ENCODE measurements at regions not wholly inside any gene's neighbourhood (a gene's known extent, or its start where the extent isn't known, plus 50 kb on each side); places are given as distances from the start of the nearest gene placed in this dataset.

- DNase-seq (ENCODE audit: low spot score): no peak
- no peak overlapping the region for H3K9ac ChIP-seq (ENCODE audit: low read depth, low read length, poor library complexity)
Observed at GRCh38 chr1:192901500-192901899, 92.7 kb downstream of the RGS2 start.

GRCh38 chr1:192903142-192903541 lies 94.3 kb downstream of the RGS2 start:
- Histone ChIP-seq H4K8ac (ENCODE audit: low read depth, low read length) (no peak overlapping the region), H3K18ac (ENCODE audit: low read length) (no peak overlapping the region), H3K23ac (ENCODE audit: low read depth, low read length, poor library complexity) (no peak overlapping the region), H3K9me3 (replicated peaks in 1 of 2; ENCODE audit: control insufficient read depth in 2 of 2, insufficient read depth in 1 of 2, low read depth in 1 of 2, low read length in 2 of 2) (no peaks in the 10 kb centered on the region), H3K4me3 (ENCODE audit: low read length in 2 of 2) (no peak overlapping the region), H3K27me3 (ENCODE audit: control insufficient read depth in 3 of 3, insufficient read depth in 3 of 3, low read depth in 1 of 3, low read length in 3 of 3) (no peaks in the 10 kb centered on the region), H3K27ac (replicated peaks; ENCODE audit: low read length) (no peak overlapping the region), H2AK5ac (ENCODE audit: low read depth, low read length) (no peak overlapping the region), H4K91ac (ENCODE audit: low read depth, low read length, poor library complexity) (no peak overlapping the region), H2AFZ (ENCODE audit: low read length) (no peak overlapping the region), H3K36me3 (replicated peaks in 1 of 2; ENCODE audit: control insufficient read depth in 2 of 2, insufficient read depth in 2 of 2, low read length in 2 of 2) (no peaks in the 10 kb centered on the region), H3K9ac (ENCODE audit: low read depth, low read length, poor library complexity) (no peak overlapping the region), H2BK12ac (ENCODE audit: low read length) (no peak overlapping the region), H2BK120ac (ENCODE audit: low read depth, low read length) (no peak overlapping the region), H3K79me1 (ENCODE audit: low read depth, low read length) (no peaks in the 10 kb centered on the region), H3K4me1 (ENCODE audit: control insufficient read depth in 2 of 2, insufficient read depth in 1 of 2, low read depth in 1 of 2, low read length in 2 of 2) (no peaks in the 10 kb centered on the region), H2BK15ac (ENCODE audit: low read length) (no peak overlapping the region), H3K14ac (ENCODE audit: low read length) (no peak overlapping the region), H3K4ac (ENCODE audit: low read length) (no peak overlapping the region), H3K4me2 (ENCODE audit: insufficient read depth, low read length, poor library complexity, severe bottlenecking) (no peak overlapping the region), H2BK5ac (ENCODE audit: low read length) (no peak overlapping the region)
- WGBS, 2 donors (ENCODE audit: extremely low coverage in 2 of 2, insufficient read length in 2 of 2, insufficient replicate concordance in 1 of 2): no CpG with 5 or more reads among the region's 5 CpGs
- DNase-seq (ENCODE audit: low spot score): no peak

More at GRCh38 chr1:192901500-192901899, 92.7 kb downstream of the RGS2 start:
- Histone ChIP-seq H2BK120ac (ENCODE audit: low read depth, low read length) (no peak overlapping the region), H2AFZ (ENCODE audit: low read length) (no peak overlapping the region), H2BK12ac (ENCODE audit: low read length) (no peak overlapping the region), H3K18ac (ENCODE audit: low read length) (no peak overlapping the region), H3K27ac (replicated peaks; ENCODE audit: low read length) (no peak overlapping the region), H3K4me1 (ENCODE audit: control insufficient read depth in 2 of 2, insufficient read depth in 1 of 2, low read depth in 1 of 2, low read length in 2 of 2) (no peaks in the 10 kb centered on the region), H3K79me1 (ENCODE audit: low read depth, low read length) (no peaks in the 10 kb centered on the region), H2BK15ac (ENCODE audit: low read length) (no peak overlapping the region), H3K23ac (ENCODE audit: low read depth, low read length, poor library complexity) (no peak overlapping the region), H4K91ac (ENCODE audit: low read depth, low read length, poor library complexity) (no peak overlapping the region), H3K4me2 (ENCODE audit: insufficient read depth, low read length, poor library complexity, severe bottlenecking) (no peak overlapping the region), H3K36me3 (replicated peaks in 1 of 2; ENCODE audit: control insufficient read depth in 2 of 2, insufficient read depth in 2 of 2, low read length in 2 of 2) (no peaks in the 10 kb centered on the region), H3K14ac (ENCODE audit: low read length) (no peak overlapping the region), H3K4ac (ENCODE audit: low read length) (no peak overlapping the region), H4K8ac (ENCODE audit: low read depth, low read length) (no peak overlapping the region), H2BK5ac (ENCODE audit: low read length) (no peak overlapping the region), H3K27me3 (ENCODE audit: control insufficient read depth in 3 of 3, insufficient read depth in 3 of 3, low read depth in 1 of 3, low read length in 3 of 3) (no peaks in the 10 kb centered on the region), H3K9me3 (replicated peaks in 1 of 2; ENCODE audit: control insufficient read depth in 2 of 2, insufficient read depth in 1 of 2, low read depth in 1 of 2, low read length in 2 of 2) (no peaks in the 10 kb centered on the region), H3K4me3 (ENCODE audit: low read length in 2 of 2) (no peak overlapping the region), H2AK5ac (ENCODE audit: low read depth, low read length) (no peak overlapping the region)
- WGBS, 2 donors (ENCODE audit: extremely low coverage in 2 of 2, insufficient read length in 2 of 2, insufficient replicate concordance in 1 of 2): no CpG with 5 or more reads among the region's 1 CpG

- no peaks in the 10 kb centered on the region for H3K36me3 ChIP-seq (replicated peaks in 1 of 2; ENCODE audit: control insufficient read depth in 2 of 2, insufficient read depth in 2 of 2, low read length in 2 of 2)
- H3K4me2 ChIP-seq (ENCODE audit: insufficient read depth, low read length, poor library complexity, severe bottlenecking): no peak overlapping the region
- H3K4ac ChIP-seq (ENCODE audit: low read length): no peak overlapping the region
- DNase-seq (ENCODE audit: low spot score): no peak
- no peaks in the 10 kb centered on the region for H3K9me3 ChIP-seq (replicated peaks in 1 of 2; ENCODE audit: control insufficient read depth in 2 of 2, insufficient read depth in 1 of 2, low read depth in 1 of 2, low read length in 2 of 2)
- H3K14ac ChIP-seq (ENCODE audit: low read length): no peak overlapping the region
- no peak overlapping the region for H2BK120ac ChIP-seq (ENCODE audit: low read depth, low read length)
- no peaks in the 10 kb centered on the region for H3K79me1 ChIP-seq (ENCODE audit: low read depth, low read length)
- H3K23ac ChIP-seq (ENCODE audit: low read depth, low read length, poor library complexity): no peak overlapping the region
- H4K91ac ChIP-seq (ENCODE audit: low read depth, low read length, poor library complexity): no peak overlapping the region
- no peak overlapping the region for H2BK15ac ChIP-seq (ENCODE audit: low read length)
- H3K4me1 ChIP-seq (ENCODE audit: control insufficient read depth in 2 of 2, insufficient read depth in 1 of 2, low read depth in 1 of 2, low read length in 2 of 2): no peaks in the 10 kb centered on the region
- H2AK5ac ChIP-seq (ENCODE audit: low read depth, low read length): no peak overlapping the region
- H3K27me3 ChIP-seq (ENCODE audit: control insufficient read depth in 3 of 3, insufficient read depth in 3 of 3, low read depth in 1 of 3, low read length in 3 of 3): no peaks in the 10 kb centered on the region
- H3K4me3 ChIP-seq (ENCODE audit: low read length in 2 of 2): no peak overlapping the region
- H2AFZ ChIP-seq (ENCODE audit: low read length): peak overlapping the region; percentile 60
- no peak overlapping the region for H3K9ac ChIP-seq (ENCODE audit: low read depth, low read length, poor library complexity)
- no CpG with 5 or more reads among the region's 7 CpGs for WGBS, 2 donors (ENCODE audit: extremely low coverage in 2 of 2, insufficient read length in 2 of 2, insufficient replicate concordance in 1 of 2)
- no peak overlapping the region for H3K18ac ChIP-seq (ENCODE audit: low read length)
- H2BK5ac ChIP-seq (ENCODE audit: low read length): no peak overlapping the region
- no peak overlapping the region for H2BK12ac ChIP-seq (ENCODE audit: low read length)
- H4K8ac ChIP-seq (ENCODE audit: low read depth, low read length): no peak overlapping the region
- no peak overlapping the region for H3K27ac ChIP-seq (replicated peaks; ENCODE audit: low read length)
Observed at GRCh38 chr1:192904438-192904895, 95.6 kb downstream of the RGS2 start.

- Histone ChIP-seq H2BK15ac (ENCODE audit: low read length) (no peak overlapping the region), H3K27ac (replicated peaks; ENCODE audit: low read length) (no peak overlapping the region), H2BK5ac (ENCODE audit: low read length) (no peak overlapping the region), H3K4me1 (ENCODE audit: control insufficient read depth in 2 of 2, insufficient read depth in 1 of 2, low read depth in 1 of 2, low read length in 2 of 2) (no peaks in the 10 kb centered on the region), H3K23ac (ENCODE audit: low read depth, low read length, poor library complexity) (no peak overlapping the region), H4K91ac (ENCODE audit: low read depth, low read length, poor library complexity) (no peak overlapping the region), H3K4ac (ENCODE audit: low read length) (no peak overlapping the region), H3K36me3 (replicated peaks in 1 of 2; ENCODE audit: control insufficient read depth in 2 of 2, insufficient read depth in 2 of 2, low read length in 2 of 2) (no peaks in the 10 kb centered on the region), H2BK120ac (ENCODE audit: low read depth, low read length) (no peak overlapping the region), H2AK5ac (ENCODE audit: low read depth, low read length) (no peak overlapping the region), H2BK12ac (ENCODE audit: low read length) (no peak overlapping the region), H2AFZ (ENCODE audit: low read length) (no peak overlapping the region), H3K4me2 (ENCODE audit: insufficient read depth, low read length, poor library complexity, severe bottlenecking) (no peak overlapping the region), H3K27me3 (ENCODE audit: control insufficient read depth in 3 of 3, insufficient read depth in 3 of 3, low read depth in 1 of 3, low read length in 3 of 3) (no peaks in the 10 kb centered on the region), H4K8ac (ENCODE audit: low read depth, low read length) (no peak overlapping the region), H3K9me3 (replicated peaks in 1 of 2; ENCODE audit: control insufficient read depth in 2 of 2, insufficient read depth in 1 of 2, low read depth in 1 of 2, low read length in 2 of 2) (no peaks in the 10 kb centered on the region), H3K79me1 (ENCODE audit: low read depth, low read length) (no peaks in the 10 kb centered on the region), H3K14ac (ENCODE audit: low read length) (no peak overlapping the region), H3K4me3 (ENCODE audit: low read length in 2 of 2) (no peak overlapping the region), H3K18ac (ENCODE audit: low read length) (no peak overlapping the region), H3K9ac (ENCODE audit: low read depth, low read length, poor library complexity) (no peak overlapping the region)
- DNase-seq (ENCODE audit: low spot score): no peak
Observed at GRCh38 chr1:192905049-192905448, 96.2 kb downstream of the RGS2 start.

Data from neuronal stem cell (in vitro differentiated cells).